AG10803 (cell line): ENCODE measurements at regions not wholly inside any gene's neighbourhood (a gene's known extent, or its start where the extent isn't known, plus 50 kb on each side); places are given as distances from the start of the nearest gene placed in this dataset.
"Not testable (repeated sequence)": the region's sequence is repeated elsewhere in the genome, so short reads cannot be mapped to it uniquely, and the experiment has no call there.

Experiments
- DNase-seq: peaks from one replicate; pipeline ENCODE4 v3.0.0; 2010; ENCODE audit warnings: low read depth
- H3K4me3 ChIP-seq: 2 replicates; pipeline ENCODE4 v1.5.1; 2011; ENCODE audit warnings: mild to moderate bottlenecking, low read length, control low read depth
- CTCF ChIP-seq: conservative IDR thresholded peaks from 2 replicates; pipeline ENCODE4 v1.5.1; 2011; ENCODE audit warnings: mild to moderate bottlenecking, low read length, control low read depth, inconsistent platforms

GRCh38 chr16:79390481-79391051 lies 210.0 kb downstream of the MAF start:
- no peak overlapping the region for H3K4me3 ChIP-seq
- no peak for TF ChIP-seq CTCF
- DNase-seq = no peak

GRCh38 chr16:79388396-79388795 lies 212.1 kb downstream of the MAF start:
- DNase-seq = no peak
- TF ChIP-seq CTCF = no peak
- no peak overlapping the region for H3K4me3 ChIP-seq

GRCh38 chr16:79386299-79386698 lies 214.2 kb downstream of the MAF start:
- H3K4me3 ChIP-seq = no peak overlapping the region
- no peak for DNase-seq
- no peak for TF ChIP-seq CTCF

GRCh38 chr16:79381603-79382042 lies 218.9 kb downstream of the MAF start:
- no peak for DNase-seq
- H3K4me3 ChIP-seq = no peak overlapping the region
- TF ChIP-seq CTCF = no peak

- no peak for DNase-seq
- H3K4me3 ChIP-seq = no peak overlapping the region
- no peak for TF ChIP-seq CTCF
These were observed 219.4 kb downstream of the MAF start for GRCh38 chr16:79380995-79381602.

- no peak overlapping the region for H3K4me3 ChIP-seq
- TF ChIP-seq CTCF = no peak
- no peak for DNase-seq
These were observed 221.4 kb downstream of the MAF start for GRCh38 chr16:79379095-79379494.

- not testable (repeated sequence) for DNase-seq, H3K4me3 ChIP-seq
These were observed 223.5 kb downstream of the MAF start for GRCh38 chr16:79377082-79377481.

- no peak for TF ChIP-seq CTCF
- no peak overlapping the region for H3K4me3 ChIP-seq
- DNase-seq = no peak
These were observed 225.2 kb downstream of the MAF start for GRCh38 chr16:79375351-79375750.
